BLaER1 (cell line): ENCODE measurements at regions not wholly inside any gene's neighbourhood (a gene's known extent, or its start where the extent isn't known, plus 50 kb on each side); places are given as distances from the start of the nearest gene placed in this dataset.

Experiments
- H3K27ac ChIP-seq: shearing (Covaris generic); formaldehyde crosslinking; 2 replicates; pipeline ENCODE4 v1.8.1; 2022
- H3K27me3 ChIP-seq: shearing (Covaris generic); formaldehyde crosslinking; 2 replicates; pipeline ENCODE4 v1.8.1; 2022
- H3K36me3 ChIP-seq: shearing (Covaris generic); formaldehyde crosslinking; 2 replicates; pipeline ENCODE4 v1.8.1; 2022
- H3K4me1 ChIP-seq: shearing (Covaris generic); formaldehyde crosslinking; 2 replicates; pipeline ENCODE4 v1.8.1; 2022
- H3K4me2 ChIP-seq: shearing (Covaris generic); formaldehyde crosslinking; 2 replicates; pipeline ENCODE4 v1.8.1; 2022
- H3K4me3 ChIP-seq: shearing (Covaris generic); formaldehyde crosslinking; 2 replicates; pipeline ENCODE4 v1.8.1; 2022
- H3K9ac ChIP-seq: shearing (Covaris generic); formaldehyde crosslinking; 2 replicates; pipeline ENCODE4 v1.8.1; 2022
- H3K9me3 ChIP-seq: shearing (Covaris generic); formaldehyde crosslinking; 2 replicates; pipeline ENCODE4 v1.8.1; 2022
- H4K20me1 ChIP-seq: shearing (Covaris generic); formaldehyde crosslinking; 2 replicates; pipeline ENCODE4 v1.8.1; 2022
- Cebpa-rat ChIP-seq: shearing (Covaris generic); IDR thresholded peaks from 2 replicates; pipeline ENCODE4 v1.8.1; 2022

- no peak overlapping the region for H3K27ac ChIP-seq
- no peak overlapping the region for H3K4me3 ChIP-seq
- no peaks in the 10 kb centered on the region for H3K9me3 ChIP-seq
- no peak for TF ChIP-seq Cebpa-rat
- H3K27me3 ChIP-seq = no peaks in the 10 kb centered on the region
- H3K4me2 ChIP-seq = no peak overlapping the region
- no peaks in the 10 kb centered on the region for H3K36me3 ChIP-seq
- H3K4me1 ChIP-seq = no peaks in the 10 kb centered on the region
- no peaks in the 10 kb centered on the region for H4K20me1 ChIP-seq
- no peak overlapping the region for H3K9ac ChIP-seq
Measured at GRCh38 chr2:215487002-215487372, 51.1 kb upstream of the FN1 start.

DNA sequence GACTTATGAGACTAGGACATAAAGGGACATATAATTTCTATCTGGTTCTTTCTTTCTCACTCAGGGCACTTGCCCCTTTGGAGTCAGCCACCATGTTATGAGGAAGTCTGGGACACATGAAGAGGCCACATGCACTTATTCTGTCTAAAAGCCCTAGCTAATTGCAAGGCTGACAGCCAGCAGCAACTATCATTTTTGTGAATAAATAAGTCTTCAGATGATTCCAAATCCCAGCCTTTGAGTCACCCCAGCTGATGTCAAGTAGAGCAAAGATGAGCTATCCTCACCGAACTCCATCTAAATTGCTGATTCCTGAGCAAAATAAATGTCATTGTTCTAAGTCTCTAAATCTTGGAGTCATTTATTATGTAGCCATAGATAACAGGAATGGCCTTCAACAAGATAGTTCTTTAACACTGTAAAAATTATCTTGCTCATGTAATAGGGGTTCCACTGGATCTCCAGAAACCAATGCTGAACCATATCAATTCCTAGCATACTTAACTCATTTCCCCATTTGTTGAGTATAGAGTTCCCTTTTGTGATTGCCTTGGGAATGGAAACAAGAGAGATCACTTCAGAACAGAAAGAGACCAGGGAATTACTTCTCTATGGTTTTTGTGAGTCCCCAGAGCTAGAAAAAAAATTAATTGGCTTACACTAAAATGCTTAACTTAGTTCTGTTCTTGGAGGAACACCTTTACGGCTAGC lies 50.6 kb upstream of the FN1 start:
- no peak overlapping the region for H3K4me2 ChIP-seq
- no peaks in the 10 kb centered on the region for H3K36me3 ChIP-seq
- H3K9me3 ChIP-seq = no peaks in the 10 kb centered on the region
- H3K4me1 ChIP-seq = no peaks in the 10 kb centered on the region
- TF ChIP-seq Cebpa-rat = no peak
- no peaks in the 10 kb centered on the region for H3K27me3 ChIP-seq
- no peak overlapping the region for H3K27ac ChIP-seq
- no peak overlapping the region for H3K4me3 ChIP-seq
- H3K9ac ChIP-seq = no peak overlapping the region
- H4K20me1 ChIP-seq = no peaks in the 10 kb centered on the region
